Ovary (tissue), 3 donors: ENCODE measurements at regions not wholly inside any gene's neighbourhood (a gene's known extent, or its start where the extent isn't known, plus 50 kb on each side); places are given as distances from the start of the nearest gene placed in this dataset.

ENCODE experiments used
- EP300 ChIP-seq: sonication (generic); formaldehyde crosslinking; IDR thresholded peaks from one replicate; pipeline ENCODE4 v1.6.1; 2017; ENCODE audit warnings: antibody characterized with exemption
- POLR2A ChIP-seq: fragments of 450-650 bp; IDR thresholded peaks from one replicate; pipeline ENCODE4 v1.6.1; 2017; ENCODE audit warnings: antibody characterized with exemption, mild to moderate bottlenecking, moderate library complexity
- TF ChIP-seq, protein P1 (sequence below), 3 donors: fragments of 450-650 bp in 2 of 3; fragments of 200-600 bp in 1 of 3; IDR thresholded peaks; one replicate each; pipeline versions ENCODE4 v1.5.1 to v1.8.0; 2016 to 2022; ENCODE audit warnings: antibody characterized with exemption in 3 of 3, mild to moderate bottlenecking in 1 of 3
- donor health status: DM: no; HTN: no; CAD: no.

DNA sequence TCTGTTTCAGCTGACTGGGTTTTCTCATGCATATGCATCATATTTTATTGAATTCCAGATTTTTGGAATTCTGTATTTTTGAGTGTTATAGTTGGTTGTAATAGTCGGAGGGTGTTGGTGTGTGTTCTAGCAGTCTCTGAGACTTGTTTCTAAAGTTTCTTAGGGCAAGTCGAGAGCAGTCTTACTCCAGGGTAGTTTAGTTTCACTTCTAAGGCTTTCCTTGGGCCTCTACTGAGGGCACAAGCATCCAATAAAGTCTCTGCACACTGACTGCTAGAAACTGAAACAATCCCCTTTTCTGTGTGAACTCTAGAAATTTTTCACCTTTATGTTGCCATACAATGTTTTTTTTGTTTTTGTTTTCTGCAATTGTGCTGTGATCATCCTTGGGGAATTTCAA lies 663.7 kb upstream of the LRATD1 start:
- TF ChIP-seq, protein P1, sequence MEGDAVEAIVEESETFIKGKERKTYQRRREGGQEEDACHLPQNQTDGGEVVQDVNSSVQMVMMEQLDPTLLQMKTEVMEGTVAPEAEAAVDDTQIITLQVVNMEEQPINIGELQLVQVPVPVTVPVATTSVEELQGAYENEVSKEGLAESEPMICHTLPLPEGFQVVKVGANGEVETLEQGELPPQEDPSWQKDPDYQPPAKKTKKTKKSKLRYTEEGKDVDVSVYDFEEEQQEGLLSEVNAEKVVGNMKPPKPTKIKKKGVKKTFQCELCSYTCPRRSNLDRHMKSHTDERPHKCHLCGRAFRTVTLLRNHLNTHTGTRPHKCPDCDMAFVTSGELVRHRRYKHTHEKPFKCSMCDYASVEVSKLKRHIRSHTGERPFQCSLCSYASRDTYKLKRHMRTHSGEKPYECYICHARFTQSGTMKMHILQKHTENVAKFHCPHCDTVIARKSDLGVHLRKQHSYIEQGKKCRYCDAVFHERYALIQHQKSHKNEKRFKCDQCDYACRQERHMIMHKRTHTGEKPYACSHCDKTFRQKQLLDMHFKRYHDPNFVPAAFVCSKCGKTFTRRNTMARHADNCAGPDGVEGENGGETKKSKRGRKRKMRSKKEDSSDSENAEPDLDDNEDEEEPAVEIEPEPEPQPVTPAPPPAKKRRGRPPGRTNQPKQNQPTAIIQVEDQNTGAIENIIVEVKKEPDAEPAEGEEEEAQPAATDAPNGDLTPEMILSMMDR (IDR thresholded peaks at IDR 0.05): no peak
- no peak for TF ChIP-seq POLR2A
- TF ChIP-seq EP300: no peak
